Ovary (tissue), 3 donors: ENCODE measurements at regions not wholly inside any gene's neighbourhood (a gene's known extent, or its start where the extent isn't known, plus 50 kb on each side); places are given as distances from the start of the nearest gene placed in this dataset.

ENCODE experiments used
- CTCF ChIP-seq, 3 donors: fragments of 450-650 bp in 2 of 3; fragments of 200-600 bp in 1 of 3; IDR thresholded peaks; one replicate each; pipeline versions ENCODE4 v1.5.1 to v1.8.0; 2016 to 2022; ENCODE audit warnings: antibody characterized with exemption in 3 of 3, mild to moderate bottlenecking in 1 of 3
- POLR2A ChIP-seq: fragments of 450-650 bp; IDR thresholded peaks from one replicate; pipeline ENCODE4 v1.6.1; 2017; ENCODE audit warnings: antibody characterized with exemption, mild to moderate bottlenecking, moderate library complexity
- donor health status: DM: no; HTN: no; CAD: no.

GRCh38 chr7:153938451-153938850, 113.7 kb upstream of the DPP6 start:
- no peak for TF ChIP-seq CTCF (IDR thresholded peaks at IDR 0.05)
- no peak for TF ChIP-seq POLR2A
